ENCODE measurements at regions not wholly inside any gene's neighbourhood (a gene's known extent, or its start where the extent isn't known, plus 50 kb on each side); places are given as distances from the start of the nearest gene placed in this dataset.
"Not testable (repeated sequence)": the region's sequence is repeated elsewhere in the genome, so short reads cannot be mapped to it uniquely, and the experiment has no call there.

DNA sequence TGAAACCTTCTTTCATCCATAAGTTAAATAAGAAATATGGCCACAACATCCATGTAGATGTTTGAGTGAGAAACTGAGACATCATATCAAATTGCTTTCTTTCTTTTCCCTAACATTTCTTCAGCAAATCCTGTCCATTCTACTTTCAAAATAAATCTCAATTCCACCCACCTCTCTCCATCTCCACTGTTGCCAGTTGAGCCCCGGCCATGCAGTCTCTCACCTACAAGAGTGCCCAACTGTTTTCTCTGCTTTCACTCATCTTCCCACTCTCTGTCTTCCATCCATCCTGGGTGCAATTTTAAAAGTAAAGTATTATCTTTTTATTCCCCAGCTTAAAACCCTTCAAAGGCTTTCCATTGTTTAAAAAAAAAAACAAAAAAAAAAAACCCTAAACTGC is 260.4 kb downstream of the DEPDC1B start:
- DNase-seq: no peak

- DNase-seq: no peak
These were observed 262.7 kb downstream of the DEPDC1B start for GRCh38 chr5:60437308-60437707.

DNA sequence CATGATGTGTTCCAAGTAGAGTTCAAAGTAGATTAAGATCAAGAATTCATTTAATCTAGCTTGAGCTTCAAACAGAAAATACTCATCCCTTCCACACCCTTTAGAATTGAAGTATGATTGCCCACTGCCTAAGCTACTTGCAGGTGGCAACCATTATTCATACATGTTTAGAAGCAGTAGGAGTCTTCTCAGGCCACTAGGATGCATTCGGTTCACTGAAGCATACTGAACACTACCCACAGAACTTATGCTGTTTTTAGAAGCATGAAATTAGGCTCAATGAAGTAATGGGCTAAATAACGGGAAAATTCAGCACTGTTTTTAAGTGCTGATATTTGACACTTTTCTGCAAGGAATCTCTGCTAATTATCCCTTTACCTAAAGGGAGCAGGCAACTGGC is 263.4 kb downstream of the DEPDC1B start:
- no peak for DNase-seq

DNA sequence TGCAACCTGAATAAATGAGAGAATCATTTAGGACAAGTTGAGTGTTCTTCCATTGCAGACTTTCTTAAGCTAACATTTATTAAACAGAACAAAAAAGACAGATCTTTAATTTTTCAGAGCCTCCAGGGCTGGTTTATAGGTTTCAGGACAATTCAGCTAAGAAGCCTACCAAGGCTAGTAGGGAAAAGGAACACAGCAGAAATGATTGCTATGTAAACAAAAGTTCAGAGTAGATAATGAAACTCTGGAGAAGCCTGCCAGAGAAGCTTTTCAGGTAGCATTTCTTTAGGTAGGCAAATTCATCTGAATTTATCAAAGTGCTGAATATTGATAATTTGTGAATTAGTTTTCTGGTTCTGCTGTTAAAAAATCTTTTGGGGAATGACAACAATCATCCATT is 264.2 kb downstream of the DEPDC1B start:
- no peak for DNase-seq

DNA sequence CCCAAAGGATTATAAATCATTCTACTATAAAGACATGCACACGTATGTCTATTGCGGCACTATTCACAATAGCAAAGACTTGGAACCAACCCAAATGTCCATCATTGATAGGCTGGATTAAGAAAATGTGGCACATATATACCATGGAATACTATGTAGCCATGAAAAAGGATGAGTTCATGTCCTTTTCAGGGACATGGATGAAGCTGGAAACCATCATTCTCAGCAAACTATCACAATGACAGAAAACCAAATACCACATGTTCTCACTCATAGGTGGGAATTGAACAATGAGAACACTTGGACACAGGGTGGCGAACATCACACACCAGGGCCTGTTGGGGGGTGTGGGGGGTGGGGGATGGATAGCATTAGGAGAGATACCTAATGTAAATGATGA is 273.8 kb downstream of the DEPDC1B start:
- not testable (repeated sequence) for DNase-seq

GRCh38 chr5:60420773-60421172 is 279.2 kb downstream of the DEPDC1B start:
- DNase-seq: not testable (repeated sequence)

DNA sequence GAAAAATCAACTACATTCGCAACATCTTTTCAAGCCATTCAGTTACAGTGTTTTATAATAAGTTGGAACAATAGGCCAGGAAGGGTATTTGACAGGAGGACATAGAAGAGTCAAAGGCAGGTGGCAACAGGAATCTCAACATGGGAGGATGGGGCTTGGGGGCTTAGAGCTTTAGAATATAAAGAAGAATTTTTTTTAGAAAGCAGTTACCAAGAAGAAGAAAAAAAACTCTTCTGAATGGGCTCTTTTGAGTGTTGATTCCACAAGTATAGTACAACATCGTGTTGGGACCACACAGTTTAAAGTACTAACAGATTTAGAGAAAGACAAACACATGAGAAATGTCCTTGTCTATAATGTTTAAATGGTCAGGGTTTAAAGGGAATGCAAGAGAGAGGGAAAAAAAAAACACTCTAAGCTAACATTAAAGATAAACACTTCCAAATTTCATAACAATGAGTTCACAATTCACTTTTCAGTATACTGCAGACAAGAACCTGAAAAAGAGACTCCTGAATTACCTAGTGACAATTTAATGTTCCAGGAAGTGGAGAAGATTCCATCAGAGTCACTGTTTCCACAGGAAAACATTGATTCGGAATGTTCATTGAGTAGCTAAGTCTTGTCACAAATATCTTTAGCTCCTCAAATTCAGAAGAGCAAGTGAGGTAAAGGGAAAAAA is 282.3 kb downstream of the DEPDC1B start:
- no peak for DNase-seq

DNA sequence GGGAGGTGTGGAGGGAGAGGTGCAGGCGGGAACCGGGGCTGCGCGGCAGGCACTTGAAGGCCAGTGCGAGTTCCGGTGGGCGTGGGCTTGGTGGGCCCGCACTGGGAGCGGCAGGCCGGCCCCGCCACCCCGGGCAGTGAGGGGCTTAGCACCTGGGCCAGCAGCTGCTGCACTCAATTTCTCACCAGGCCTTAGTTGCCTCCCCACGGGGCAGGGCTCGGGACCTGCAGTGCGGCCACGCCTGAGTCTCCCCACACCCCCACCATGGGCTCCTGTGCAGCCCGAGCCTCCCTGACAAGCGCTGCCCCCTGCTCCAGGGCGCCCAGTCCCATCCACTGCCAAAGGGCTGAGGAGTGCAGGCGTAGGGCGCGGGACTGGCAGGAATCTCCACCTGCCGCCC is 284.5 kb downstream of the DEPDC1B start:
- DNase-seq: no peak

- DNase-seq: peak; percentile 16
These were observed 289.5 kb downstream of the DEPDC1B start for GRCh38 chr5:60410427-60410826.

GRCh38 chr5:60404171-60404570 is 295.8 kb downstream of the DEPDC1B start:
- no peak for DNase-seq

DNA sequence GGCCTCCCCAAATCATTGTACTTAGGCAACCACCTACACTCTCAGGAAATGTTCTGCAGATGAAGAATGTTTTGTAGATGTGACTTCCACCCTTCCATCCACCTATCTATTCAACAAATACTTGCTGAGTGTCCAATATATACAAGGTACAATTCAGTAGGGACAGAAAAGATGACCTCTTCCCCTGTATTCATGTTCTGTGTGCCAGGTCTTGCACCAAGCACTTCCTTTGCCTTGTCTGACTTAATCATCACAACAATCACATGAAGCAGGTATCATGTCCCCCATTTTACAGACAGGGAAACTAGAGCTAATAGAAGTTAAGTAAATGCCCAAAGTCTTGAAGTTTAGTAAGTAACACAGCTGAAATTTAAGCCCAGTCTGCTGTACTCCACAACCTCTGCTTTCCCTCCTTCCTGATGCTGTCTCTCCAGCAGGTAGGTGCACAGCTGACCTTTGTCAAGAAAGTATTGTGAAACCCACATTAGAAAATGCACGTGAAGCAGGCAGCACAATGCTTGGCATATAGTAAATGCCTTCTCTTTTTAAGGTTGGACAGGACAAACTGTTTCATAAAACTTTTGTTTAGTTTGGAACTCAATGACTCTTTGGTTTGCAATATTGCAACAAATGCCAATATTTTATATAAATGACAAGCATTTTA is 296.5 kb downstream of the DEPDC1B start:
- DNase-seq: no peak

DNA sequence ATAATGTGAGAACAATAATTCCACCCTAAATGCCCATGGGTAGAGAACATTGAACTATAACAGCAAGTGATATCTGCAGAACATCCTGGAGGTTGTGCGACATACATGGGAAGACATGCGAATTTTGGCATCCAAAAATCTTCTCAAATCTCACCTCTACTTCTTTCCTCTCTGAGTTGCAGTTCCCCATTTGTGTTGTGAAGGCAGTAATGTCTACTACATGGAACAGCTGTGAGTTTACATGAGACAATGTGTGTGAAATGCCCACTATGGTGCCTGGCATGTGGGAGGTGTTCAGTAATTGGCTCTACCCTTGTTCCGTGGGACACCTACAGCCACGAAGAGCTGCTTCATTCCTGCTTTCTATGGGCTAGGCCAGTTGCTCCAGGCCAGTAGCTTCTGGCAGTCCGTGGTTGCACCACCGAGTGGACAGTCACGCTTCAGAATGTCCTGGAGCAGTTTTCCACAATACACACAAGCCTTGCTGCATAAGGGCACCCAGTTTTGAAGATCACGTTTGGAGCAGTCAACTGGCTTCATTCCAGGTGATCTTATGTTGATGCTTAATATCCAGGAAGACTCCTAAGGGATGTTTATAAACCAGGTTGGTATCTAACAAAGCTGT is 297.7 kb downstream of the DEPDC1B start:
- DNase-seq: no peak

DNA sequence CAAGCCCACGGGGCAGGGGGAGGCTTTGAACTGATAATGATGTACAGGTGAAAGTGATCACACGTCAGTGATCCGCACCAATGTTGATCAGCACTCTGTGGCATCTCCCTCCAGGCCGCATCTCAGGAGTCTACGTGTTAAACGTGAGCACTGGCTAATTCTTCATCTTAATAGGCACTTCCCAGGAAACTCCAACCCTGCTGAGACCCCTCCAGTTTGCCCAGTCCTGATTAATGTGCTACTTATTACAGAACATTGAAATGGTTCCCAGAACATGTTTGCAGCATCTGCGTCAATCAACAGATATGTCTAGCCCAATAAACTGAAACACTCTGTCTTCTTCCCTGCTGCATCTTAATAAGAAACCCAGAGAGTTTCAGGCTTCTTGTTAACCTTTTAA is 298.4 kb downstream of the DEPDC1B start:
- DNase-seq: peak; percentile 18

DNA sequence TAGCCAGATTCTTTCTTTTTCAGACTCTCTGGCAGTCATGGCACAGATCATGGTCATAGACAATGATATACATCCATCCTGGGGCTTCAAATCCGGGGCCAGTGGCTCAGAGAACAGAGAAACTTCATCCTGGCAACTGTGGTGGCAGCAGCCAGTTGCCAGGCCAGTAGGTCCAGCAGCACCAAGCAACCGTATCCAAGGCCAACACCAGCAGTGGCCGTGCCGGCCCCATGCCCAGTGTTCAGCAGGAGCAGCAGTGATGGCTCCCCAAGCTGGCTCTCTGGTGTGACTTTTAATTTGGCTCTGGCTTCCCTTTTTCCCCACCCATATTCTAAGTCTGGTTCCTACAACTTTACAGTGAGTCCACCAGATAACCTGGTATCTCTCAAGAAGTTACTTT is 300.5 kb downstream of the DEPDC1B start:
- no peak for DNase-seq

DNA sequence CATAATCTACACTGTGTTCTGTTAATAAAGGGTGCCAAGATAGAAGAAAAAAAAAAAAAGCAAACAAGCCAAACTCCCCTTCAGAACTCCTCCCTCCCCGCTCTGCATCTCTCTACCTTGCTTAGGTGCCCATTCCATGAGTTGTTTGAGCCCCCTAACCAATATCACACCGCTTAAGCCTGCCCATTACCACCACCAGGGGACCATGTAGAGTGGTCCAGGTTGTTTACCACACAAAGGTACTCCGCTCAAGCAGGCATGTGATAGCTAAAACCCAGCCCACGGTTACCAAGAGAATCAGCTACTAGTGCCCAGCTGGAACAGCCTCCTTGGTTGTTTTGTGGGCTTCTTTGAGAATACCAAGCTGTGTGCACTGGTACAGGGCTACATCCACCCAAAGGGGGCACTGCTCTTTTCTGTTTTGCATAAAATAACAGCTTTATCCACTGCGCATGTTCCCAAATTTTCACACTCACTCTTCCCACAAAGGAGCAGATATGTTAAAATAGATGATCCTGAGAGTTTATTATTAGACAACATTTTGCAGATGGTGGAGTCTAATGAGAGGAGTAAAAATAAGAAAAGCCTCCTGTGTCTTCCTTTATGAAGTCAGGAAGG is 304.1 kb downstream of the DEPDC1B start:
- no peak for DNase-seq

DNA sequence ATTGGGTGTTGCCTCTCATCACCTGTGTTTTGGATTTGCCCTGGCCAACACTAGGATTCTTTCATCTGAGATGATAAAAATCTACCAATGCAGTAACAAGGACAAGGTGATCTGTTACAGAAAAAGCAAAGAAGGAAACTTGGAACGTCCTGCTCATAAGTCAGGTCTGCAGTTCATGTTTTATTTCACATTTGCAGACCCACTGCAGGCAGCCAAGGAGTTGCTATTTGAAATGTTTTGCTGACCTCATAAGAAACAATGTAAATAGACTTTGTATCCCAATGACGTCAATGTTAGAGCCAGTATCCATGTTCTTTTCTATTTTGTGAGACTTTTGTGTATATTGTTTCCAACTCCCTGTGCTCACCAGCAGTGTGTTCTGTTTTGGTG is 312.9 kb downstream of the DEPDC1B start:
- DNase-seq: no peak

- no peak for DNase-seq
These were observed 313.4 kb downstream of the DEPDC1B start for GRCh38 chr5:60386436-60387050.

DNA sequence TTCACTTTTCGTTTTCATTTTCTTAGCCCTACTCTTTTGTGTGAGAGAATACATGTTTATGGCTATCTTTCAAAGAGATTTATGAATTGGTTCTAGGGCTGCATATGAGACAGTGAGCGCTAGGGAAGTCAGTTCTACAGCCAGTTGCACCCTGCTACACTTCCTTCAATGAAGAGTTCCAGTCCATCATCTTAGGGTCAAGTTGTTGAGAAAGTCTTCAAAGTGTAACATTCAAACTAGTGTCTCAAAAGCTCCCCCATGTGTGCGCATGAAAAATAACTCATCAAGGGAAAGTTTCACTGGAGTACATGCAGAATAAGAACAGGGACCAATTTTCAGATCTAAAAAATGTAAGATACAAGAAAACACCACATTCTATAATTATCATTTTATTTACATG is 317.2 kb downstream of the DEPDC1B start:
- peak; percentile 48 for DNase-seq

GRCh38 chr5:60379907-60380306 is 320.1 kb downstream of the DEPDC1B start:
- DNase-seq: no peak

DNA sequence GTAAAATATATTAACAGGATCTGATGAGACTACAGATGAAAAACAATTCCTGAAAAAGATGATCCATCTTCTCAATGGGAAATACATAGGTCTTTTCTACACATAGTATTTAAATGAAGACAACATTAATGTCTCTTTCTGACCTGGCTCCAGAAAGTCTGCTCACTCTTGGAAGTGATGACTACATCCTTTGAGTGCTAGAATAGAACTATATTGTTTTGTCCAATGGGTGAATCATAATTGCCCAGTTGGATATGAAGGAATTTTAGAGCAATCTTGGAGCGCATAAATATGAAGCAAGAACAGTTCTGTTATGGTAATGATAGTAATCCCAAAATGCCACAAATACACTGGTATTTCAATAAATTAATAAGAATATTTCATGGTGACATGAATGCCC is 322.1 kb downstream of the DEPDC1B start:
- DNase-seq: peak; percentile 38

DNA sequence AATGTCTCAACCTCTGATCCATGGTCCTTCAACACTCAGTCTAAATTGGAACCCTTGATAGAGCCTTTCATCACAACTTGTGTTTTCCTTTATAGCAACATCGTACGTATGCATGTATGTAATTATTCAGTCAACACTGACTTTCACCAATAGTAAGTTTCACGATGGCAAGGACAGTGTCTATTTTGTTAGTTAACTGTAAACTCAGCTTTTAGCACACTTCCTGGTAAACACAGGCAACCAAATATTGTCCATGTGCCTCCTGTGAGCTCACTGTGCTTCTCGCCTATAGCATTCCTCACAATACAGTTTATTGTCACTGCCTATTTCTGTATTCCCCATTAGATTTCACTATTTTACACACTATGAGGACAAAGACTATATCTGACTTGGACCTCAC is 323.1 kb downstream of the DEPDC1B start:
- no peak for DNase-seq

GRCh38 chr5:60374409-60374808 is 325.6 kb downstream of the DEPDC1B start:
- DNase-seq: no peak

DNA sequence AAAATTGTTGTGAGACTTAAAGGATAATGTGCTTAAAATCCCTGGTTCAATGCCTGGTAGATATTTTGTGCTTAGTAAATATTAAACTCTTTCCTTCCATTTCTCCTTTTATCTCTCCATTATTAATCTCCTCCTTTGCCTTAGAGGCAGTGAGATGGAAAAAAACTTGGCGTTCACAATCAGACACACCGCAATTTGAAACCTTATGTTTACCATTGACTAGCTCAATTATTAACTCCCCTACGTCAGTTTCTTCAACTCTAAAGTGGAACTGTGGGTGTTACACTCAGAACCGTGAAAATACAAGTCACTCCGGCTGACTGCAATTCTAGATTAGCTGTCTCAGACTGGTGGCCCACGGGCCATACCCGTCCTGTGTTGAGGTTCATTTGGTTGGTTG is 327.2 kb downstream of the DEPDC1B start:
- DNase-seq: no peak

Data from fibroblast of skin of abdomen (primary cell).